ENCODE measurements at regions not wholly inside any gene's neighbourhood (a gene's known extent, or its start where the extent isn't known, plus 50 kb on each side); places are given as distances from the start of the nearest gene placed in this dataset.

- TF ChIP-seq CTCF (conservative IDR thresholded peaks at IDR 0.05; ENCODE audit: low read depth, low read length), result no peak
- no peak for TF ChIP-seq EZH2 (IDR thresholded peaks at IDR 0.05; ENCODE audit: low read length, unreplicated experiment)
These were observed 399.1 kb upstream of the DDI1 start for GRCh38 chr11:103637295-103637694.
